Neural progenitor cell (in vitro differentiated cells): ENCODE measurements at regions not wholly inside any gene's neighbourhood (a gene's known extent, or its start where the extent isn't known, plus 50 kb on each side); places are given as distances from the start of the nearest gene placed in this dataset.
"Not testable (repeated sequence)": the region's sequence is repeated elsewhere in the genome, so short reads cannot be mapped to it uniquely, and the experiment has no call there.

Experiments used
- DNase-seq: peaks from one replicate; pipeline ENCODE4 v3.0.0-alpha.2; 2016; ENCODE audit warnings: low spot score
- H2AFZ ChIP-seq: fragments of 200-600 bp; sonication (generic); replicated peaks from 2 replicates; pipeline ENCODE4 v1.6.1; 2016; ENCODE audit warnings: antibody characterized with exemption
- H3F3A ChIP-seq: fragments of 200-600 bp; sonication (generic); 2 replicates; pipeline ENCODE4 v1.6.1; 2016; ENCODE audit warnings: antibody characterized with exemption, low read depth
- H3K27ac ChIP-seq: fragments of 200-600 bp; sonication (generic); 2 replicates; pipeline ENCODE4 v1.5.1; 2016; ENCODE audit warnings: mild to moderate bottlenecking
- H3K27me3 ChIP-seq: fragments of 200-600 bp; sonication (generic); 2 replicates; pipeline ENCODE4 v1.6.1; 2016; ENCODE audit warnings: mild to moderate bottlenecking, moderate library complexity
- H3K36me3 ChIP-seq: fragments of 200-600 bp; sonication (generic); 2 replicates; pipeline ENCODE4 v1.5.1; 2016
- H3K4me1 ChIP-seq: fragments of 200-600 bp; sonication (generic); 2 replicates; pipeline ENCODE4 v1.6.1; 2016; ENCODE audit warnings: mixed run types
- H3K4me2 ChIP-seq: fragments of 200-600 bp; sonication (generic); 2 replicates; pipeline ENCODE4 v1.6.1; 2016
- H3K4me3 ChIP-seq: fragments of 200-600 bp; sonication (generic); 2 replicates; pipeline ENCODE4 v1.5.1; 2016
- H3K79me2 ChIP-seq: fragments of 200-600 bp; sonication (generic); 2 replicates; pipeline ENCODE4 v1.6.1; 2016; ENCODE audit warnings: low read depth
- H3K9ac ChIP-seq: fragments of 200-600 bp; sonication (generic); 2 replicates; pipeline ENCODE4 v1.6.1; 2016
- H3K9me3 ChIP-seq: fragments of 200-600 bp; sonication (generic); 2 replicates; pipeline ENCODE4 v1.5.1; 2016; ENCODE audit warnings: low read depth
- H4K20me1 ChIP-seq: fragments of 200-600 bp; sonication (generic); 2 replicates; pipeline ENCODE4 v1.6.1; 2016; ENCODE audit warnings: low read depth
- H3K27ac Mint-ChIP-seq: 3 replicates; pipeline ENCODE4 v1.8.0; 2021; ENCODE audit warnings: mixed read lengths
- H3K27me3 Mint-ChIP-seq: 2 replicates; pipeline ENCODE4 v1.8.0; 2022; ENCODE audit warnings: low read depth, mild to moderate bottlenecking, inconsistent platforms, moderate library complexity, mixed read lengths; ENCODE audit not compliant: insufficient read depth
- H3K36me3 Mint-ChIP-seq: 3 replicates; pipeline ENCODE4 v1.8.0; 2021; ENCODE audit warnings: mixed read lengths
- H3K4me1 Mint-ChIP-seq: 3 replicates; pipeline ENCODE4 v1.8.0; 2021; ENCODE audit warnings: mixed read lengths
- H3K4me3 Mint-ChIP-seq: 3 replicates; pipeline ENCODE4 v1.8.0; 2021; ENCODE audit warnings: mild to moderate bottlenecking, moderate library complexity, mixed read lengths
- H3K9me3 Mint-ChIP-seq: 3 replicates; pipeline ENCODE4 v1.8.0; 2020; ENCODE audit warnings: mixed read lengths
- CTCF ChIP-seq: fragments of 200-600 bp; sonication (generic); IDR thresholded peaks from 2 replicates; pipeline ENCODE4 v1.5.1; 2017; ENCODE audit warnings: antibody characterized with exemption, mild to moderate bottlenecking
- EZH2 ChIP-seq: fragments of 200-600 bp; sonication (generic); IDR thresholded peaks from 2 replicates; pipeline ENCODE4 v1.6.1; 2017; ENCODE audit warnings: antibody characterized with exemption, mild to moderate bottlenecking, moderate library complexity
- EZH2phosphoT487 ChIP-seq: fragments of 200-600 bp; sonication (generic); IDR thresholded peaks from 2 replicates; pipeline ENCODE4 v1.6.1; 2017; ENCODE audit warnings: antibody characterized with exemption

- H3K27me3 ChIP-seq = no peaks in the 10 kb centered on the region
- no peak overlapping the region for H3K27ac ChIP-seq
- no peaks in the 10 kb centered on the region for H3K4me1 ChIP-seq
- H4K20me1 ChIP-seq = no peaks in the 10 kb centered on the region
- no peaks in the 10 kb centered on the region for H3K9me3 ChIP-seq
- Mint-ChIP-seq H3K4me3 (no peak overlapping the region), H3K27me3 (peaks cover 4% of the 10 kb centered on the region), H3K4me1 (no peaks in the 10 kb centered on the region), H3K9me3 (no peaks in the 10 kb centered on the region), H3K36me3 (peaks cover 9% of the 10 kb centered on the region), H3K27ac (no peak overlapping the region)
- H3K36me3 ChIP-seq = no peaks in the 10 kb centered on the region
- no peak for DNase-seq
- no peak overlapping the region for H3K4me2 ChIP-seq
- H3K4me3 ChIP-seq = no peak overlapping the region
- no peak overlapping the region for H2AFZ ChIP-seq
- no peak for TF ChIP-seq CTCF
- no peak for TF ChIP-seq EZH2
- no peak for TF ChIP-seq EZH2phosphoT487
- no peaks in the 10 kb centered on the region for H3K79me2 ChIP-seq
- H3F3A ChIP-seq = no peaks in the 10 kb centered on the region
- no peak overlapping the region for H3K9ac ChIP-seq
Observed at GRCh38 chr22:25348391-25348790, 129.0 kb downstream of the CRYBB2 start.

GRCh38 chr22:25348996-25349395, 129.6 kb downstream of the CRYBB2 start:
- H3K4me2 ChIP-seq, H3K36me3 ChIP-seq, H3K4me1 Mint-ChIP-seq, H2AFZ ChIP-seq, H3K4me3 ChIP-seq, H3K27me3 ChIP-seq, H3F3A ChIP-seq, H4K20me1 ChIP-seq, H3K9me3 Mint-ChIP-seq, H3K27ac Mint-ChIP-seq, H3K79me2 ChIP-seq, H3K9me3 ChIP-seq, H3K9ac ChIP-seq, DNase-seq, H3K36me3 Mint-ChIP-seq, H3K4me3 Mint-ChIP-seq, H3K27ac ChIP-seq, H3K27me3 Mint-ChIP-seq, H3K4me1 ChIP-seq: not testable (repeated sequence)

GRCh38 chr22:25350551-25350971, 131.1 kb downstream of the CRYBB2 start:
- Mint-ChIP-seq H3K27ac (no peak overlapping the region), H3K36me3 (peaks cover 9% of the 10 kb centered on the region), H3K4me1 (no peaks in the 10 kb centered on the region), H3K27me3 (peaks cover 3% of the 10 kb centered on the region), H3K9me3 (no peaks in the 10 kb centered on the region), H3K4me3 (no peak overlapping the region)
- no peak overlapping the region for H3K9ac ChIP-seq
- H3K27ac ChIP-seq = no peak overlapping the region
- DNase-seq = no peak
- H3K4me2 ChIP-seq = no peak overlapping the region
- H3F3A ChIP-seq = no peaks in the 10 kb centered on the region
- H3K27me3 ChIP-seq = no peaks in the 10 kb centered on the region
- no peaks in the 10 kb centered on the region for H3K4me1 ChIP-seq
- no peaks in the 10 kb centered on the region for H3K36me3 ChIP-seq
- no peak overlapping the region for H2AFZ ChIP-seq
- TF ChIP-seq CTCF = no peak
- TF ChIP-seq EZH2 = no peak
- H3K79me2 ChIP-seq = no peaks in the 10 kb centered on the region
- H3K4me3 ChIP-seq = no peak overlapping the region
- no peaks in the 10 kb centered on the region for H4K20me1 ChIP-seq
- no peaks in the 10 kb centered on the region for H3K9me3 ChIP-seq

GRCh38 chr22:25351631-25352293, 132.3 kb downstream of the CRYBB2 start:
- Histone ChIP-seq H2AFZ (no peak overlapping the region), H3F3A (no peaks in the 10 kb centered on the region), H4K20me1 (no peaks in the 10 kb centered on the region), H3K36me3 (no peaks in the 10 kb centered on the region), H3K4me3 (no peak overlapping the region), H3K27me3 (no peaks in the 10 kb centered on the region), H3K9ac (no peak overlapping the region), H3K27ac (no peak overlapping the region), H3K9me3 (no peaks in the 10 kb centered on the region), H3K4me1 (no peaks in the 10 kb centered on the region), H3K79me2 (no peaks in the 10 kb centered on the region), H3K4me2 (no peak overlapping the region)
- peaks cover 4% of the 10 kb centered on the region for H3K36me3 Mint-ChIP-seq
- H3K27ac Mint-ChIP-seq = no peak overlapping the region
- no peaks in the 10 kb centered on the region for H3K27me3 Mint-ChIP-seq
- DNase-seq = no peak
- TF ChIP-seq EZH2 (no peak), CTCF (no peak), EZH2phosphoT487 (no peak)
- no peak overlapping the region for H3K4me3 Mint-ChIP-seq
- H3K9me3 Mint-ChIP-seq = no peaks in the 10 kb centered on the region
- H3K4me1 Mint-ChIP-seq = no peaks in the 10 kb centered on the region
